ENCODE measurements at regions not wholly inside any gene's neighbourhood (a gene's known extent, or its start where the extent isn't known, plus 50 kb on each side); places are given as distances from the start of the nearest gene placed in this dataset.

DNA sequence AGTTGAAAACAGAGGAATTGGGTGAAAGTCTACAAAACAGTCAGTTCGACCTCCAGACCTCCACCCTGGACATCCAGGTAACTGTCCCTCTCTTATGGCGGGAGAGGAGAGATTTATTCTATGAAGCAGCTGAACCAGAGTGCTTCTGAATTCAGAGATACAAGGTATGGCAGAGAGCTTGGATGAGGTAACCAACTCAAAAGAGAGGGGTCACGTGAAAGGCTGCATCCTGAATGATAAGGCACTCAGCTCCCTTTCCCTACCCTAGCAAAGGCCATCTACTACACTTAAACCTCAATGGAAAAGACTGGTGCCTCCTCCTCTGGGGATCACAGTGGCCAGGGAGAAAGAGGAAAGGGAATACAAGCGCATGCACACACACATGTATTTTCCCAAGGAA, 88.4 kb upstream of the KCNA3 start:
- no peak for DNase-seq

DNA sequence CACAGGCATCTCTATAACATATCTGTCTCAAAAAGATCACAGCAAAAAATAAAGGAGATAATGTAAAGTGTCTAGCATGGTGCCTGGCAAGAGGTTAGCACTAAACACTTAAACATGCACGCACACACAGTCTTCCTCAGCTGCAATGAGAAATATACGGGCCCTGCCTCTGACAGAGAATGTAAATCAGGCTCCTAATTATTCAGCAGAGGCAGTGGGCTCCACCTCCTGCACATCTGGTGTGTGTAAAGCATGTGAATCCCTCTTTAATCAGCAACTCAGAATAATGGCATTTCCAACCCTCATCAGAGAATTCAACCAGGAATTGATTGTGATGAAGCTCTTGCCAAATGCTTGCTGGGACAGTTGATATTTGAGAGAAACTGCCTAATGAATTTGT, 85.6 kb upstream of the KCNA3 start:
- no peak for DNase-seq

DNA sequence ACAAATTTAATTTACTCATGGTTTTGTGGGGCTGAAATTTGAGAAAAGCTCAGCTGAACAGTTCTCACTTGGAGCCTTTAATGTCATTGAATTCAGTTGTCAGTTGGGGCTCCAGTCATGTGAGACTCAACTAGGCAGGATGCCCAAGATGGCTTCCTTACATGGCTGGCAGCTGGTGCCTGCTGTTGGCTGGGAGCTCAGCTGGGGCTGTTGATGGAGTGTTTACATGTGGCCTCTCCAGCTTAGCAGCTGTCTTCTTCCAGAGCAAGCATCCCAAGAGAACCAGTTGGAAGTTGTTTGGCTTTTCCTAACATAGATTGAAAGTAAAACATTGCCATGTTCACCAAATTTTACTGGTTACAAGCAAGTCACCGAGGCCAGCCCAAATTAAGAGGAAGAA, 81.8 kb upstream of the KCNA3 start:
- DNase-seq: no peak

DNA sequence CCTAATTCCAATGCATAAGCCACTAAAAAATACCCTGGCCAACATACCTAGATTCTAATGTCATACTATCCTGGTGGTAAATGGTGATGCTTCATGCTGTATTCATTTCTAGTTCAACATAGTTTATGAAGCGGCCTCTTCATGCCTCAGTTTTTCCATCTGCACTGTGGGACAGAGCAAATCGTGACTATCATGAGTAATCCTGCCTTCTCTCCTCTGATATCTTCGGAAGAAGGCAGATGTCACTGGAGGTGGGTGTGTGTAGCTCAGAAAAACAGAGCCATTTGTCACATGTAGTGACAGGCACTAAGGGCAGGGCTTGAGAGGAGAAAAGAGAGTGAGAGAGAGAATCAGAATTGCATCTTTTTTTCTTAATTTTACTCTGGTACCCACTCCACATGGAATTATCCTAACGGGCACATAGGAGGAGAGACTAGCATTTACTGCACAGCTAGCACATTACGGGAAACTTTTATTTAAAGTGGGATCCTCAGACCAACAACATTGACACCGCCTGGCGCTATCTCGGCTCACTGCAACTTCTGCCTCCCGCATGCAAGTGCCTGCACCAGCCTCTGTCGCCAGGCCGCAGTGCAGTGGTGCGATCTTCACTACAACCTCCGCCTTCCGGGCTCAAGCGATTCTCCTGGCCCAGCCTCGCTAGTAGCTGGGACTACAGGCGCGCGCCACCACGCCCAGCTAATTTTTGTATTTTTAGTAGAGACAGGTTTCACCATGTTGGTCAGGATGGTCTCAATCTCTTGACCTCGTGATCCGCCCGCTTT, 78.4 kb upstream of the KCNA3 start:
- no peak for DNase-seq

DNA sequence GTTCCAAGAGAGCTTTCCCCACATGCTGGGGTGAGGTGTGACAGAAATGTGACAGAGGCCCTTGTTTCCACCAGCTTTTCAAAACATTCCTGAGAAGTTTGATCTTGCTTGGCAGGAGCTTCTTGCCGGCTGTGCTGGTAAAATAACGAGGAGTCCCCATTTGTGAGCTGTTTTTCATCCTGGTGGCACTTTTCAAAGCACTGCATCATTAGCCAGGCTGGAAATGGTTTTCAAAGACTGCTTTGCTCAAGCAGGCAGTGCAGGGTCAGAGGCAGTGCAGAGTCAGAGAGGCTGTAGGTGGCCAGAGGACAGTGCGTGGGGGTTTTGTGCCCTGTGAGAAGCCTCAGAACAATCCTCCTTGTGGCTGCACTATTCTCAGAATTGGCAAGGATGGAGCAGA, 75.8 kb upstream of the KCNA3 start:
- no peak for DNase-seq

DNA sequence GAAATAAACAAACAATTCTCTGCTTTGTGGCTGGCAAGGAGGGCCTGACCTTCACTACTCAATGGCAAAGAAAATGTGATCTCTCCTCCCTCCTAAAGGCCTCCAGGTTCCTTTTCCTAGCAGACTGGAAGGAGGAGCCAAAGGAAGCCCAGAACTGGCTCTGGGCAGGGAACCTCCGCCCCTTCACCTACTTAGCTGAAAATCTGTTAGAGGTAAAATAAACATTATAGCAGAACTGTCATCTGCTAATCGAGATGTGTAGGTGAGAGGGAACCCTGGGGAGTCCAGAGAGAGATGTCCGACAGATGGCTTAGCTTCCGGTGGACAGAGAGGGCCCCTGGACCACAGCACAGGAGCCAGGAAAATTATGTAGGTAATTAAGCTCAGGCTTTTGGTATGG, 75.2 kb upstream of the KCNA3 start:
- no peak for DNase-seq

DNA sequence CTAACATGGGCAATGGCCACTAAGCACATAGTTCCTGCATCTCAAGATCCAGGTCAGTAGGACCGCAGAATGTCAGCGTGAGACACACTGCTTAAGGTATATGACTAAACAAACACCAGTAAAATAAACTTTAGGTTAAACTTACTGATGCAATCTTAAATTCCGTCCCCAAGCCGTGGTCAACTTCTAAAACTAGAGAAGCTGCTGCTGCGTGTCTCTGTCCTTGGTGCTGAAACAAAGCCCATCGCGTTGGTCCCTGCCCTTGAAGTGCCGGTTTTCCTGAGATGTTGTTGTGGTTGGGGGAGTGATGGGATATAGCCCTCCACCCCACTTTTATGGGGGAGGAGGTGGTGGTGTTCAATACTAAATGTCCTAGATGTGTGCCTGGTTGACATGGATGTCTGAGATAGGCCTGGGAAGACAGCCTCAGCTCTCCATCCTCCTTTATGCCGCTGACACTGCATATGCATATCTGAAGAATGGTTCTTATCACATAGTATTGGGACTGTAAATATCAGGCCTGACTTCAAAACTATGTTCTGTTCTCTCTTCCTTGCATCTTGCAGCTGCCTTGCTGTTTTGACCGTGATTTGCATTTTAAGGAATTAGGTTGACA, 72.0 kb upstream of the KCNA3 start:
- DNase-seq: peak; percentile 35

DNA sequence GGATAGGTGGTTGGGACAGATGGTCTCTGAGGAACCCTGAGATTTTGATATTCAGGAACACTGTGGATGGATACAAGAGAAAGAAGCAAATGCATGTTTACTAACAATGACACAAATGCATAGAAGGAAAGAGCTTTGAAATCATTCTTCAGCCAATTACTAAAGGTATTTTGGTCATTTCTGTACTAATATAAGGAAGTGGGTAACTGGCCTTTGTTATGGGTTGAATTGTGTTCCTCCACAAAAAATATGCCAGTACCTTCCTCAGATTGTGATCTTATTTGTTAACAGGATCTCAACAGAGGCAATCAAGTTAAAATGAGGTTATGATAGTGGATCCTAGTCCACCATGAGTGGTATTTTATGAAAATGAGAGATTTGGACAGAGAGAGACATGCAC, 68.7 kb upstream of the KCNA3 start:
- no peak for DNase-seq

DNA sequence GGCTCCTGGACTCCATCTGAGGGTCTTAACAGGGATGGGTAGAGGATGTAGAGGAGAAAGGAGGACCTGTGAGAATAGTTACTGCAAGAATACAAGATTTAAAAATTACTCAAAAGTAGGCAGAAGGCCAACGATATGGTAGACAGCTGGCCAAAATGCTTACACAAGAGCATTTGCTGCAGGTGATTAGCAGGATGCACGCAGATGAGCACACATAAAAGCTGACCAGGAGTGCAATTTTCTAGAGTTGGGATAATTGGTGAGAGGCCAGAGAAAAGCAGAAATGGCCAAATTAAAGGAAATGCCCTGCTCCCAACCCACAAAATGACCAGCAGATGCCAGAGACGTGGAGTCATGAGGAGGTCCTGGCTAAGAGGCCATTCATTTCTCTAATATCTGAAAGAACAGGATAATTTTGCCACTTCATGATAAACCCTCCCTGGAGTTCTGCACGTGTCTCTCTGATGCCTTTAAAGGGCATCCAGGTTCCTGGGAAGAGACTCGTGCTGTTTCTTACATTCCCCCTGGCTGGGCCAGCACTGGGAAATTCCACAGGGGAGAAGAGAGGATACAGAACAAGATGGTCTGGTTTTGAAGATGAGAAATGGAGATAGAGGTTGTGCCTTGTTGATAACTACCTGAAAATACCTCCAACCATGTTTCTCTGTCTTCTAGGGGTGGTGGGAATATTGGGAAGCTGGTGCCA, 62.3 kb upstream of the KCNA3 start:
- DNase-seq: no peak

DNA sequence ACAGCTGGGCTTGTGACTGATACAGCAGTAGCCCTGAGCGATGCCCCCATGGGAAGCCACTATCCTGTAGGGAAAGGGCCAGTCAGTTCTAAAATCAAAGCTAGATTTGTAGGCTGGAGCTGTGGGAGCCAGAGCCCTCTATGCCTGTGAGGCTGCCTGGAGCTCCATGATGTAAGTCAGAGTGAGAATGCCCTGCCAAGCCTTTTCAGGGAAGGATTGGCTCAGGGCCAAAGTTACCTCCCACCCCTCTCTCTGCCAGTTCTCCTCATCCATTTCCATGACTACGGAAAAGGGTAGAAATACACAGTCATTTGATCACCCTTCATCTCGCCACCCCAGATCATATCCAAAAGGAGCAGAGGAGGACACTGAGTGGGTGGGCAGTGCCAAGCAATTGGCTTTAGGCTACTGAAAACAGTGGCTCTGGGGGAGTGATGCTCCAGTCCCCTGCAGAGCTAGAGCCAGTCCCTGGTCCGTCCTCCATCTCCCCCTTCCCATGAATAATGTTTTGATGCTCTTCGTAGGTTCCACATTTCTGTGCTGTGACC, 59.5 kb upstream of the KCNA3 start:
- no peak for DNase-seq

DNA sequence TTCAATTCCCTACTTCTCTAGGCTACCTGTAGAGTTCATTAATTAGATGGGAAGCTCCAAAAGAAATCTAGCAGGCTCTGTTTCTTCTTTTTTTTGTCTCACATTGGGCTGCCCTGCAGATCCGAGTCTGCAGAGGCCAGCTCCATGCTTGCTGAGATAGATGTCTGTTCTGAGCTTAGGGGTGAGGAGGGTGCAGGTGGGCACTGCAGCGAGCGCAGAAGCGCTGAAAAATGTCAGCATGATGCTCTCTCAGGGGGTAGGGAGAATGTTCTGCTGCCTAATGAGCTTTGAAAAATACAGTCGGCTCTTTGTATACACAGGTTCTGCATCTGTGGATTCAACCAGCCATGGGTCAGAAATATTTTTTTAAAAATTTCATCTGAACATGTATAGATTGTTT, 56.8 kb upstream of the KCNA3 start:
- DNase-seq: no peak

DNA sequence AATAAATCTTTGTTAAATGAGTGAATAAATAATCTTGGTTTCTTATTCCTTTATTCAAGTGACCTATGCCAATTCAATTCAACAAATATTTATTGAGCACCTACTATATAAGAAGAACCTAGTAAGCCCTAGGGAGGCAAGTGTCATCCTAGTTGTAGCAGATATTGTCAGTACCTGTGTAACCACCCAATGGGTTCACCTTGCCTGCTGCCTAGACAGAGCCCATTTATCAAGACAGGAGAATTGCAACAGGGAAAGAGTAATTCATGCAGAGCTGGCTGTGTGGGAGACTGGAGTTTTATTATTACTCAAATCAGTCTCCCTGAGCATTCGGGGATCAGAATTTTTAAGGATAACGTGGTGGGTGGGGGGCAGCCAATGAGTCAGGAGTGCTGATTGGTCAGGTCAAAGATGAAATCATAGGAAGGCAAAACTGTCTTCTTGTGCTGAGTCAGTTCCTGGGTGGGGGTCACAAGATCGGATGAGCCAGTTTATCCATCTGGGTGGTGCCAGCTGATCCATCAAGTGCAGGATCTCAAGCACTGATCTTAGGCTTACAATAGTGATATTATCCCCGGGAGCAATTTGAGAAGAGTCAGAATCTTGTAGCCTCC, 53.8 kb upstream of the KCNA3 start:
- DNase-seq: no peak

DNA sequence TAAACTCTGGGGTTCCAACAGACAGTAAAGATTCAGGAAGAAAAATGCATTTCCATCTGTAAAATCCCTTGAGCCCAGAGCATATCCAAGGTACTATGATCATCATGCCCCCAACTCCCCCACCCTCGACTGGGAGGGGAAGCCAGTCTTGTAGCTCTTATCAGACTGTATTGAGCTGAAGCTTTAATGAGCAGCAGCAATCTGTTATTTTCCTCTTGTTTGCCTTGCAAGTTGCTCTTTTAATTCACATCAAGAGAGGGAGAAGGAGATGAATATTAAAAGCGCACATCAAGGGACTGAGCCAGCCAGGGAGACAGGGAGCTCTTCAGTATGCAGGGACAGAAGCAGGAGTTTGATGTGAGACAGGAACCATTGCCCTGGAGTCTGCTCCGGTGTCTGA, 52.5 kb upstream of the KCNA3 start:
- DNase-seq: no peak

DNA sequence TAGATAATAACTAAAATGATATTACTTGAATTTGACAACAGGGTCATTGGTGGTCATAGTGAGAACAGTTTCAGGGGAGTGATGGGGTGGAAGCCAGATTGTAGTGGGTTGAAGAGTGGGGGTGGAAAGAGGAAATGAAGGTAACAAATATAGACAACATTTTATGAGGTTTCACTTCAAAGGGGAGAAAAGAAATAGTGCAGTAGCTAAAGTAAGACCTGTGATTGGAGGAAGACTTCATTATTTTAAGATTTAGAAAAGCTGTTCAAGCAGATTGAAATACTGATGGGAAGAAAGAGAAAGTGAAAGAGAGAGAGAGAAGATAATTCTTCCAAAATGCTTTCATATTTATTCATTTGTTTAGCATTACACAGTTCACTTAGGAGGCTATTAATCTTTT, 52.0 kb upstream of the KCNA3 start:
- peak; percentile 7 for DNase-seq

All from activated CD4-positive, alpha-beta T cell treated with anti-CD3 and anti-CD28 coated beads, Interleukin-2, amount 50 U/mL, for 16 hours (primary cell).